Heart left ventricle (tissue), 16 donors: ENCODE measurements at regions not wholly inside any gene's neighbourhood (a gene's known extent, or its start where the extent isn't known, plus 50 kb on each side); places are given as distances from the start of the nearest gene placed in this dataset.

Experiments
- ATAC-seq, 4 donors: fragments of 200-7000 bp; cut with Tn5 transposase; one replicate each; pipeline ENCODE4 v1.9.1; 2020 to 2022; ENCODE audit warnings: moderate library complexity in 4 of 4, mild to moderate bottlenecking in 3 of 4, moderate number of reproducible peaks in 1 of 4
- DNase-seq, 5 donors: peaks; one replicate each; pipeline ENCODE4 v3.0.0-alpha.2; 2020
- H3K27ac ChIP-seq, 12 donors: fragments of 200-600 bp; sonication (generic) in 4 of 12; one replicate each; pipeline versions ENCODE4 v1.5.0 to v1.8.0; 2016 to 2022; ENCODE audit warnings: mild to moderate bottlenecking in 2 of 12
- H3K27me3 ChIP-seq, 9 donors: fragments of 200-600 bp; sonication (generic) in 2 of 9; one replicate each; pipeline versions ENCODE4 v1.5.1 to v1.8.0; 2016 to 2022; ENCODE audit warnings: mild to moderate bottlenecking in 3 of 9
- H3K36me3 ChIP-seq, 9 donors: fragments of 200-600 bp; sonication (generic) in 2 of 9; one replicate each; pipeline versions ENCODE4 v1.5.0 to v1.8.0; 2018 to 2022; ENCODE audit warnings: mild to moderate bottlenecking in 2 of 9
- H3K4me1 ChIP-seq, 12 donors: fragments of 200-600 bp; sonication (generic) in 4 of 12; one replicate each; pipeline versions ENCODE4 v1.5.0 to v1.8.0; 2016 to 2022; ENCODE audit warnings: mild to moderate bottlenecking in 3 of 12
- H3K4me3 ChIP-seq, 12 donors: fragments of 200-600 bp; sonication (generic) in 4 of 12; one replicate each; pipeline versions ENCODE4 v1.5.0 to v1.8.0; 2017 to 2022; ENCODE audit warnings: mild to moderate bottlenecking in 9 of 12, moderate library complexity in 4 of 12
- H3K9me3 ChIP-seq, 12 donors: fragments of 200-600 bp; sonication (generic) in 4 of 12; one replicate each; pipeline versions ENCODE4 v1.5.0 to v1.8.0; 2016 to 2022; ENCODE audit warnings: mild to moderate bottlenecking in 1 of 12
- POLR2A ChIP-seq, 2 donors: fragments of 450-650 bp; IDR thresholded peaks; one replicate each; pipeline ENCODE4 v1.6.1; 2017; ENCODE audit warnings: antibody characterized with exemption in 2 of 2, mild to moderate bottlenecking in 2 of 2, moderate library complexity in 2 of 2
- WGBS, 4 donors: extraction: QIAGEN DNeasy Blood & Tissue Kit in 2 of 4; methylation state at CpG; one replicate each; pipeline versions ENCODE4 v1.1.5 to v1.1.7; 2013 to 2018; 5-methylcytosine and 5-hydroxymethylcytosine counted together
- intact Hi-C, 10 donors: fragments of 100-400 bp; cut with DNase I; formaldehyde crosslinking; loops; one replicate each; pipeline versions ENCODE4 v1.11.1 to v1.14.2; 2022
- TF ChIP-seq, protein P1 (sequence below), 12 donors: fragments of 200-600 bp; sonication (generic) in 4 of 12; IDR thresholded peaks; one replicate each; pipeline versions ENCODE4 v1.5.0 to v1.8.0; 2018 to 2022; ENCODE audit warnings: antibody characterized with exemption in 12 of 12, mild to moderate bottlenecking in 5 of 12
- donor health status: ischemic (EF 13 %, LVEDD 7.1; RV severe dilation, severe dysfunction).
- donor health status: healthy with polysubstance abuse.
- donor health status: DM: no; HTN: yes; CAD: no.
- donor health status: DM: no; HTN: no; CAD: no.
- donor health status: ischemic (EF 25% LVEDD 6.9; RV normal size, moderate dysfunction).
- donor health status: ischemic (EF 25% LVEDD 5.7; RV mildly dilated, moderate dysfunction).
- donor health status: healthy.
- donor health status: DM: yes; HTN: yes; CAD: no.
- donor health status: ischemic (EF 35%, LVEDD 5.7; RV mildly dilated, moderate dysfunction).
- donor health status: nonischemic (EF 11% LVEDD 7.7; RV severe dilation, severe dysfunction).
- donor health status: DM: yes; HTN: yes; CAD: no.
- donor health status: PGD.
- donor health status: ischemic (EF 29% LVEDD 5.4; RV normal size, mild dysfunction).
- donor health status: nonischemic (EF 23%, LVEDD 6.1; RV moderate dilation, normal function).

DNA sequence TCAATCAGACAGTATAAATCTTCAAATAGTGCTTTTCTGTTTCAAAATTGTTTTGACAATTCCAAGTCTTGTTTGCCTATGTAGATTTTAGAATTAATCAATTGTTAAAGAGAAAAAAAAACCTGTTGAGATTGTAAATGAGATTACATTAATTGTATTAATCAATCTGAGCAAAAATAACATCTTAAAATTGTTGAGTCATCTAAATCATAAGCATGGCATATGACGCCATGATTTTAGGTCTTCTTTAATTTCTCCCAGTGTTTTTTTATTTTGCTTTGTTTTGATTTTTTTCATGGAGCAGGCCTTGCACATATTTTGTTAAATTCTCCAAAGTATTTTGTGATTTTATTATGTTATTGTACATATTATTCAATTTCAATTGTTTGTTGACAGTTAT lies 988.0 kb upstream of the SEMA6A start:
- Histone ChIP-seq H3K36me3 (no peaks in the 10 kb centered on the region), H3K27me3 (no peaks in the 10 kb centered on the region), H3K4me1 (no peaks in the 10 kb centered on the region), H3K9me3 (no peaks in the 10 kb centered on the region), H3K27ac (no peak overlapping the region), H3K4me3 (no peak overlapping the region)
- ATAC-seq (no peak), DNase-seq (no peak)
- TF ChIP-seq, protein P1, sequence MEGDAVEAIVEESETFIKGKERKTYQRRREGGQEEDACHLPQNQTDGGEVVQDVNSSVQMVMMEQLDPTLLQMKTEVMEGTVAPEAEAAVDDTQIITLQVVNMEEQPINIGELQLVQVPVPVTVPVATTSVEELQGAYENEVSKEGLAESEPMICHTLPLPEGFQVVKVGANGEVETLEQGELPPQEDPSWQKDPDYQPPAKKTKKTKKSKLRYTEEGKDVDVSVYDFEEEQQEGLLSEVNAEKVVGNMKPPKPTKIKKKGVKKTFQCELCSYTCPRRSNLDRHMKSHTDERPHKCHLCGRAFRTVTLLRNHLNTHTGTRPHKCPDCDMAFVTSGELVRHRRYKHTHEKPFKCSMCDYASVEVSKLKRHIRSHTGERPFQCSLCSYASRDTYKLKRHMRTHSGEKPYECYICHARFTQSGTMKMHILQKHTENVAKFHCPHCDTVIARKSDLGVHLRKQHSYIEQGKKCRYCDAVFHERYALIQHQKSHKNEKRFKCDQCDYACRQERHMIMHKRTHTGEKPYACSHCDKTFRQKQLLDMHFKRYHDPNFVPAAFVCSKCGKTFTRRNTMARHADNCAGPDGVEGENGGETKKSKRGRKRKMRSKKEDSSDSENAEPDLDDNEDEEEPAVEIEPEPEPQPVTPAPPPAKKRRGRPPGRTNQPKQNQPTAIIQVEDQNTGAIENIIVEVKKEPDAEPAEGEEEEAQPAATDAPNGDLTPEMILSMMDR (IDR thresholded peaks at IDR 0.05): no peak
- TF ChIP-seq POLR2A (IDR thresholded peaks at IDR 0.05): no peak
- 90 to 99% (median 95%) methylated on average over 1 of the region's 1 CpG for WGBS, 4 donors
- intact Hi-C loops: no loop called here

DNA sequence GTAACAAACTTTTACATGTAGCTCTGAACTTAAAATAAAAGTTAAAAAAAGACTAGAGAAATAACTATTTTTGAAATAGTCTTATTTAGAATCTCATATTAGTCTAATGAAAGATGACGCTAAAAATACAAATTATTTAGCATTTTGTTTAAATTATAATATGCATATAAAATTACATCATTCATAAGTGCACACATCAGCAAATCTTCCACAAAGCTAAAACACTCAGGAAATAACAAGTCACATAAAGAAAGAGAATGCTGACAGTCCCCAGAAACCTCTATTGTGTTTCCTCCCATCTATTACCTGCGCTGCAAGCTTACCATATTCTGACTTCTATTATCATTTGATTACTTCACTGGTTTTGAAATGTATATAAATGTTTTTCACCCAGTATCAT lies 986.9 kb upstream of the SEMA6A start:
- Histone ChIP-seq H3K27ac (no peak overlapping the region), H3K4me1 (no peaks in the 10 kb centered on the region), H3K36me3 (no peaks in the 10 kb centered on the region), H3K27me3 (no peaks in the 10 kb centered on the region), H3K4me3 (no peak overlapping the region), H3K9me3 (no peaks in the 10 kb centered on the region)
- intact Hi-C loops: no loop called here
- TF ChIP-seq, protein P1 (IDR thresholded peaks at IDR 0.05): no peak
- TF ChIP-seq POLR2A (IDR thresholded peaks at IDR 0.05): no peak
- 91 to 95% (median 93%) methylated on average over 2 of the region's 2 CpGs for WGBS, 4 donors
- no peak for ATAC-seq
- no peak for DNase-seq

DNA sequence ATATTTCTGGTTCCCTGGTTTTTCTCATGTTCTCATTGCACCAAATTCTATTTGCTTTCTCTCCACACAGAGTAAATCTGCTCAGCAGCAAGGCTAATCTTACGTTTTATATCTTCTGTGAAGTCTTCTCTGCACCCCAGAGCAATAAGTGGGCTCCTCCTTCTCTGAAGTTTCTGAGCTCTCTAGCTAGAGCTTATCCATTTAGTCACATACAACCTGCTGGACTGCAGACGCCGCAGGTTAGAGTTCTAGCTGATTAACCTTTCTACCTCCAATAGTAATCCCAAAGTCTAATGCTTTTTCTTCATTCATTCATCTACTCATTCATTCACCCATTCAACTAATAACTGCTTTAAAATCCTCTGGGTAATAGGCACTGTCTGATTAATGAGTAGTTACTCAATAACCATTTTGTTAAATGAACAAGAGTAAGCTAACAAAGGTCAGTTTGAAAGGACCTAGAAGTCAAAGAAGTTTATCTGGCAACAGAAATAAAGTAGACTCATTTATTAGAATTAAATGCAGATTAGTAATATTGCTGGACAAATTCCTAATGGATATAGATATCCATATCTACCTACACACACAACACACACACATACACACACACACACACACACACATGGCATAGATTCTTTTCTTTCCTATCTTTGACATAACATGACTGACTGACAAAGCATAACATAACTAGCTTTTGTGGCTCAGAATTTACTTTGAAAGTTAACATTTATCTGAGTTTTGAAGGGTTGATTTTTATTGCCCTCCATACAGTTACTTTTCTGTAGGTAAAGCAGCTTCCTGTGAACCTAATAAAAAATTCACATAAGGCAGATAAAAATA lies 984.6 kb upstream of the SEMA6A start:
- no peak overlapping the region for H3K4me3 ChIP-seq
- no peak overlapping the region for H3K27ac ChIP-seq
- no peaks in the 10 kb centered on the region for H3K4me1 ChIP-seq
- intact Hi-C loops: no loop called here
- no peaks in the 10 kb centered on the region for H3K9me3 ChIP-seq
- no peaks in the 10 kb centered on the region for H3K27me3 ChIP-seq
- ATAC-seq (no peak), DNase-seq (no peak)
- WGBS, 4 donors: 69 to 77% (median 75%) methylated on average over 3 of the region's 3 CpGs
- H3K36me3 ChIP-seq: no peaks in the 10 kb centered on the region
- no peak for TF ChIP-seq POLR2A (IDR thresholded peaks at IDR 0.05)
- TF ChIP-seq, protein P1 (IDR thresholded peaks at IDR 0.05): no peak

DNA sequence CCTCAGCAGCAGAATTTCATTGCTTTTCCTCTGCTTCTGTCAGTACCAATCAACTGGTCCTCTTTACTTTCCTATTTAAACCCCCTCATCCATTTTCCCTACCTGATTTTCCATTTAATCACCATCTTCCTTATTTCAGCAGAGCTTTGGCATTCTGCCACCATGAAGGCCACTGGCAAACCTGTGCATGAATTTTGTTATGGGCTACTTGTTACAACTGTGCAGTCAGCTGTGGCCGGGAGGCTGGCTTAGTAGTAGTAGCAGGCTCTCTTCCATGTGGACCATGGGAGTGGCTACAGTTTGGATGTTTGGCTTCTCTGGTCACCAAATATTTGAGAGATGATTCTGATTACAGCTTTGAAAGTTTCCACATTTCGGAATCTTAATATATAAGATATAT lies 976.6 kb upstream of the SEMA6A start:
- no peaks in the 10 kb centered on the region for H3K9me3 ChIP-seq
- no peaks in the 10 kb centered on the region for H3K36me3 ChIP-seq
- no peak overlapping the region for H3K27ac ChIP-seq
- DNase-seq: no peak
- no peaks in the 10 kb centered on the region for H3K27me3 ChIP-seq
- TF ChIP-seq, protein P1 (IDR thresholded peaks at IDR 0.05): no peak
- no peak for TF ChIP-seq POLR2A (IDR thresholded peaks at IDR 0.05)
- 86 to 96% (median 91%) methylated on average over 2 of the region's 2 CpGs for WGBS, 4 donors
- ATAC-seq: no peak
- H3K4me3 ChIP-seq: no peak overlapping the region
- H3K4me1 ChIP-seq: no peaks in the 10 kb centered on the region
- intact Hi-C loops: no loop called here
